ENCODE measurements at regions not wholly inside any gene's neighbourhood (a gene's known extent, or its start where the extent isn't known, plus 50 kb on each side); places are given as distances from the start of the nearest gene placed in this dataset.

DNA sequence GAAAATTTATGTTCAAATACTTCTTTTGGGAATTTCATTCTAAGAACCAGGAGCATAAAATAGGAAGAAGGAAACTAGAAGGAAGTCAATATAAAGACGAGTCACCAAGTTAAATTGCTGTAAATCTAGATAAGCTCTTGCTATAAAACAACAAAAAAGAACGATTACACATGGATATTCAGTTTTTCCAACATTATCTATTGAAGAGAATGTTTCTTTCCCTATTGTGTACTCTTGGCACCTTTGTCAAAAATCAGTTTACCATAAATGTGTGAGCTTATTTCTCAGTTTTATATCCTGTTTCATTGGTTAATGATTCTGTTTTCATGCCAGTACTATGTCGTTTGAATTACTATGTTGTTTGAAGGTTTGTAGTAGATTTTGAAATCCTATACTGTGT, 536.3 kb upstream of the MKI67 start:
- TF ChIP-seq, protein P1, sequence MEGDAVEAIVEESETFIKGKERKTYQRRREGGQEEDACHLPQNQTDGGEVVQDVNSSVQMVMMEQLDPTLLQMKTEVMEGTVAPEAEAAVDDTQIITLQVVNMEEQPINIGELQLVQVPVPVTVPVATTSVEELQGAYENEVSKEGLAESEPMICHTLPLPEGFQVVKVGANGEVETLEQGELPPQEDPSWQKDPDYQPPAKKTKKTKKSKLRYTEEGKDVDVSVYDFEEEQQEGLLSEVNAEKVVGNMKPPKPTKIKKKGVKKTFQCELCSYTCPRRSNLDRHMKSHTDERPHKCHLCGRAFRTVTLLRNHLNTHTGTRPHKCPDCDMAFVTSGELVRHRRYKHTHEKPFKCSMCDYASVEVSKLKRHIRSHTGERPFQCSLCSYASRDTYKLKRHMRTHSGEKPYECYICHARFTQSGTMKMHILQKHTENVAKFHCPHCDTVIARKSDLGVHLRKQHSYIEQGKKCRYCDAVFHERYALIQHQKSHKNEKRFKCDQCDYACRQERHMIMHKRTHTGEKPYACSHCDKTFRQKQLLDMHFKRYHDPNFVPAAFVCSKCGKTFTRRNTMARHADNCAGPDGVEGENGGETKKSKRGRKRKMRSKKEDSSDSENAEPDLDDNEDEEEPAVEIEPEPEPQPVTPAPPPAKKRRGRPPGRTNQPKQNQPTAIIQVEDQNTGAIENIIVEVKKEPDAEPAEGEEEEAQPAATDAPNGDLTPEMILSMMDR (IDR thresholded peaks at IDR 0.05): no peak
- no peak for TF ChIP-seq POLR2A (IDR thresholded peaks at IDR 0.05)
